Osteoblast (primary cell): ENCODE measurements at regions not wholly inside any gene's neighbourhood (a gene's known extent, or its start where the extent isn't known, plus 50 kb on each side); places are given as distances from the start of the nearest gene placed in this dataset.

Experiments used
- DNase-seq: peaks from one replicate; pipeline ENCODE4 v3.0.0; 2011; ENCODE audit warnings: low spot score, mixed read lengths; ENCODE audit not compliant: insufficient read length; ENCODE audit errors: missing footprints
- H2AFZ ChIP-seq: 2 replicates; pipeline ENCODE4 v1.6.0; 2011; ENCODE audit warnings: mild to moderate bottlenecking, low read length
- H3K27ac ChIP-seq: 2 replicates; pipeline ENCODE4 v1.5.1; 2011; ENCODE audit warnings: mild to moderate bottlenecking, low read depth, low read length, moderate library complexity
- H3K27me3 ChIP-seq: 2 replicates; pipeline ENCODE4 v1.6.0; 2012; ENCODE audit warnings: mild to moderate bottlenecking, control low read depth, inconsistent platforms, low read length, moderate library complexity; ENCODE audit not compliant: insufficient read depth
- H3K36me3 ChIP-seq: 2 replicates; pipeline ENCODE4 v1.5.1; 2011; ENCODE audit warnings: mild to moderate bottlenecking, low read length, control low read depth, moderate library complexity; ENCODE audit not compliant: insufficient read depth
- H3K4me1 ChIP-seq: 2 replicates; pipeline ENCODE4 v1.5.1; 2011; ENCODE audit warnings: mild to moderate bottlenecking, low read length, control low read depth, moderate library complexity; ENCODE audit not compliant: insufficient read depth
- H3K4me2 ChIP-seq: 2 replicates; pipeline ENCODE4 v1.6.0; 2011; ENCODE audit warnings: mild to moderate bottlenecking, low read length; ENCODE audit not compliant: insufficient read depth
- H3K4me3 ChIP-seq: fragments of 200-600 bp; sonication (generic); 3 replicates; pipeline ENCODE4 v1.5.1; 2012; ENCODE audit warnings: mild to moderate bottlenecking, low read length, inconsistent platforms; ENCODE audit not compliant: insufficient read depth
- H3K79me2 ChIP-seq: 2 replicates; pipeline ENCODE4 v1.6.0; 2012; ENCODE audit warnings: mild to moderate bottlenecking, low read length, control low read depth, inconsistent platforms; ENCODE audit not compliant: insufficient read depth
- H3K9me3 ChIP-seq: 2 replicates; pipeline ENCODE4 v1.5.1; 2011; ENCODE audit warnings: low read depth, low read length, control low read depth
- H4K20me1 ChIP-seq: 2 replicates; pipeline ENCODE4 v1.6.0; 2012; ENCODE audit warnings: mild to moderate bottlenecking, low read length, control low read depth; ENCODE audit not compliant: insufficient read depth
- TF ChIP-seq, protein P1 (sequence below): IDR thresholded peaks from 2 replicates; pipeline ENCODE4 v1.5.1; 2011; ENCODE audit warnings: mild to moderate bottlenecking, low read depth, low read length, moderate library complexity; ENCODE audit errors: extremely low read depth

DNA sequence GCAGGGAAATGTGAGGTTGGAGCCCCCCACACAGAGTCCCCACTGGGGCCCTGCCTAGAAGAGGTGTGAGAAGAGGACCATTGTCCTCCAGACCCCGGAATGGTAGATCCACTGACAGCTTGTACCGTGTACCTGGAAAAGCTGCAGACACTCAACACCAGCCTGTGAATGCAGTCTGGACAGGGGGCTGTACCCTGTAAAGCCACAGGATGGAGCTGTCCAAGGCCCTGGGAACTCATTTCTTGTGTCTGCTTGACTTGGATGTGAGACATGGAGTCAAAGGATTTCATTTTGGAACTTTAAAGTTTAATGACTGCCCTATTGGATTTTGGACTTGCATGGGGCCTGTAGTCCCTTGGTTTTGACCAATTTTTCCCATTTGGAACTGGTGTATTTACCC is 535.0 kb upstream of the MEF2C start:
- TF ChIP-seq, protein P1, sequence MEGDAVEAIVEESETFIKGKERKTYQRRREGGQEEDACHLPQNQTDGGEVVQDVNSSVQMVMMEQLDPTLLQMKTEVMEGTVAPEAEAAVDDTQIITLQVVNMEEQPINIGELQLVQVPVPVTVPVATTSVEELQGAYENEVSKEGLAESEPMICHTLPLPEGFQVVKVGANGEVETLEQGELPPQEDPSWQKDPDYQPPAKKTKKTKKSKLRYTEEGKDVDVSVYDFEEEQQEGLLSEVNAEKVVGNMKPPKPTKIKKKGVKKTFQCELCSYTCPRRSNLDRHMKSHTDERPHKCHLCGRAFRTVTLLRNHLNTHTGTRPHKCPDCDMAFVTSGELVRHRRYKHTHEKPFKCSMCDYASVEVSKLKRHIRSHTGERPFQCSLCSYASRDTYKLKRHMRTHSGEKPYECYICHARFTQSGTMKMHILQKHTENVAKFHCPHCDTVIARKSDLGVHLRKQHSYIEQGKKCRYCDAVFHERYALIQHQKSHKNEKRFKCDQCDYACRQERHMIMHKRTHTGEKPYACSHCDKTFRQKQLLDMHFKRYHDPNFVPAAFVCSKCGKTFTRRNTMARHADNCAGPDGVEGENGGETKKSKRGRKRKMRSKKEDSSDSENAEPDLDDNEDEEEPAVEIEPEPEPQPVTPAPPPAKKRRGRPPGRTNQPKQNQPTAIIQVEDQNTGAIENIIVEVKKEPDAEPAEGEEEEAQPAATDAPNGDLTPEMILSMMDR, result peak; percentile 21
- Histone ChIP-seq H3K4me1 (no peaks in the 10 kb centered on the region), H3K9me3 (no peaks in the 10 kb centered on the region), H3K36me3 (no peaks in the 10 kb centered on the region), H3K27ac (no peak overlapping the region), H4K20me1 (no peaks in the 10 kb centered on the region), H3K4me3 (no peak overlapping the region), H3K27me3 (no peaks in the 10 kb centered on the region), H3K4me2 (no peak overlapping the region), H3K79me2 (no peaks in the 10 kb centered on the region), H2AFZ (no peak overlapping the region)
- DNase-seq, result no peak

DNA sequence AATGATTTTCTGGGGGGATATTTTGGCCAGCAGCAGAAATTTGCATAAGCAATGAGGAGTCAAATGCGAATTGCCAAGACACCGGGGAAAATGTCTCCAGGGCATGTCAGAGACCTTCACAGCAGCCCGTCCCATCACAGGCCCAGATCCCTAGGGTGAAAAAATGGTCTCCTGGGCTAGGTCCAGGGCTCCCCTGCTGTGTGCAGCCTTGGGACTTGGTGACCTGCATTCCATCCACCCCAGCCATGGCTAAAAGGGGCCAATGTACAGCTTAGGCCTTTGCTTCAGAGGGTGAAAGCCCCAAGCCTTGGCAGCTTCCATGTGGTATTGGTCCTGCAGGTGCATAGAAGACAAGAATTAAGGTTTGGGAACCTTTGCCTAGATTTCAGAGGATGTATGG is 534.5 kb upstream of the MEF2C start:
- Histone ChIP-seq H3K79me2 (no peaks in the 10 kb centered on the region), H3K27me3 (no peaks in the 10 kb centered on the region), H3K4me2 (no peak overlapping the region), H3K4me3 (no peak overlapping the region), H3K36me3 (no peaks in the 10 kb centered on the region), H4K20me1 (no peaks in the 10 kb centered on the region), H2AFZ (no peak overlapping the region), H3K4me1 (no peaks in the 10 kb centered on the region), H3K9me3 (no peaks in the 10 kb centered on the region), H3K27ac (no peak overlapping the region)
- no peak for DNase-seq
- TF ChIP-seq, protein P1, result no peak

DNA sequence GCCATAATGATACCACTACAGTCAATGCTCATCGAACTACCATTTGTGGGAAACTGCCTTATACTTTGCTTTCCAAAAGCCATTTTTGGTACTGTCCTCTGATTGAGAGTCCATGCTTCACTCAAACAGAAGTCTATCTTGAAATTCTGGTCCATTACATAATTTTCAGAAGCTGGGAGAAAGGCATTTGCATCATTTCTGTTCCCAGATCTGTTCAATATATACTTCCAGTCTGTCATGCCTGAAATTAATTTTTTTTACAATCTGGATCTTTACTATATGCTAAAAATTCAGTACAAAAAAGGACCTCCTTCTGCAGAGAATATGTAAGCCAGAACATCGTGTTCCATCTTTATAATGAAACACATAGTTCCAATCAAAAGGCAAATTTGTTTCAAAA is 528.9 kb upstream of the MEF2C start:
- H3K4me3 ChIP-seq, result no peak overlapping the region
- no peak overlapping the region for H3K4me2 ChIP-seq
- H3K27me3 ChIP-seq, result no peaks in the 10 kb centered on the region
- no peaks in the 10 kb centered on the region for H3K9me3 ChIP-seq
- H2AFZ ChIP-seq, result no peak overlapping the region
- no peaks in the 10 kb centered on the region for H3K36me3 ChIP-seq
- H3K79me2 ChIP-seq, result no peaks in the 10 kb centered on the region
- TF ChIP-seq, protein P1, result no peak
- no peak overlapping the region for H3K27ac ChIP-seq
- no peaks in the 10 kb centered on the region for H3K4me1 ChIP-seq
- no peak for DNase-seq
- no peaks in the 10 kb centered on the region for H4K20me1 ChIP-seq

DNA sequence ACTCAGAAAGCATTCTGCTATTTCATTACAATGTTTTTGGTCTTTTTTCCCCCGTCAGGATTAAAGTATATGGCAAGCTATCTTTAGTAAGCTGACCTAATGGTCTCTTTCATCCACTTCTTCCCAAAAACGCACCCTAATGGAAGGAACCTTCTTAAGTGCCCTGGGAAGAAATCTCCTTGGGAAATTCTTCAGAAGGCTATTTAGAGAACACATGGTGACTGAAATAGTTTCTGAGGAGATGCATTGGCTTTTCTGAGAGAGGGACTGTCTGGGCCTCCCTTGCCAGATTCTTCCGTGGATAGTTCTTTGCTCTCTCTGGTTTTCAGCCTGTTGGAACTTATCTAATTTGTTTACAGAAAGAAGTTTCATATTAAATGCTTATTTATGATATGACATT is 524.1 kb upstream of the MEF2C start:
- Histone ChIP-seq H4K20me1 (no peaks in the 10 kb centered on the region), H3K4me3 (no peak overlapping the region), H3K4me1 (no peaks in the 10 kb centered on the region), H3K27me3 (no peaks in the 10 kb centered on the region), H2AFZ (no peak overlapping the region), H3K27ac (no peak overlapping the region), H3K79me2 (no peaks in the 10 kb centered on the region), H3K36me3 (no peaks in the 10 kb centered on the region), H3K4me2 (no peak overlapping the region), H3K9me3 (no peaks in the 10 kb centered on the region)
- TF ChIP-seq, protein P1, result no peak
- no peak for DNase-seq
